ENCODE measurements at regions not wholly inside any gene's neighbourhood (a gene's known extent, or its start where the extent isn't known, plus 50 kb on each side); places are given as distances from the start of the nearest gene placed in this dataset.

- TF ChIP-seq CTCF (IDR thresholded peaks at IDR 0.05), result no peak
- no peak for TF ChIP-seq EZH2phosphoT487 (IDR thresholded peaks at IDR 0.05)
These were observed 100.2 kb upstream of the TEX51 start for GRCh38 chr2:126798276-126799140.
